Hindlimb muscle (tissue), 1 donor: ENCODE measurements at regions not wholly inside any gene's neighbourhood (a gene's known extent, or its start where the extent isn't known, plus 50 kb on each side); places are given as distances from the start of the nearest gene placed in this dataset.
"Not testable (repeated sequence)": the region's sequence is repeated elsewhere in the genome, so short reads cannot be mapped to it uniquely, and the experiment has no call there.

Source experiments
- DNase-seq: peaks from one replicate; pipeline ENCODE4 v3.0.0-alpha.2; 2013

DNA sequence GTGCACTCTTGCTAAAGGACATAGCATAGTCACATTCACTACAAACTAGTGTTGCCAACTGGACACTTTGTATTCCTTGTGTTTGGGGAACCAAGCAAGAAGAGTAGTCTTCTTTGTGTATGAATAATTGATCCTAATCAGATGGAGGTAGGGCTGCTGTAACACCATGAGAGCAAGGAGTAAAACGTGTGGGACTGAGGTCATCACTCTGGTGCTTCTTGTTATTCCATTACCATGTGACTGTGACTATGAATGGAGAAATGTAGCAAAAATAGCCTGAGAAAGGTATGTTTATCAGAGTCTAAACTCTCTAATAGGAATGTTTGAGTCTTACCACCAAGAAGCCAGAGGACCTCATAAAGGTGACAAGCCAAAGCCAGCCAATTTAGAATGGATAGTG, 966.9 kb downstream of the TAF11L14 start:
- DNase-seq = no peak

DNA sequence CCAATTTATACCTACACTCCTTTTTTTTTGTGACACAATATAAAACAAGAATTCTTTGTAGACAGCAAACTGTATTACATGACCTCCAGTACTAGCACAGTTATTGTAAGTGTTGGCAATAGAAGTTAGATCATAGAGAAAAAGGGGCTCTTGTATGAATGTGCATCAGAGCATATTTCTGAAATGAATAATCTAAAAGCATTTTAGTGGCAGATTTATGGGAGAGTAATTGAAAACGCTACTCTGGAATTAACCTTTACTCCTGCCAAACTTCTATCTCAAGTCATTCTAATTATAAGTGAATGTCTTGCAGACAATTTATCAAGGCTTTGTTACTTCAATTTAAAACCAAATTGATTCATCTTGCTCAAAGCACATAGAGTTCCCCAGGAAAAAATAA, 968.1 kb downstream of the TAF11L14 start:
- DNase-seq = no peak

DNA sequence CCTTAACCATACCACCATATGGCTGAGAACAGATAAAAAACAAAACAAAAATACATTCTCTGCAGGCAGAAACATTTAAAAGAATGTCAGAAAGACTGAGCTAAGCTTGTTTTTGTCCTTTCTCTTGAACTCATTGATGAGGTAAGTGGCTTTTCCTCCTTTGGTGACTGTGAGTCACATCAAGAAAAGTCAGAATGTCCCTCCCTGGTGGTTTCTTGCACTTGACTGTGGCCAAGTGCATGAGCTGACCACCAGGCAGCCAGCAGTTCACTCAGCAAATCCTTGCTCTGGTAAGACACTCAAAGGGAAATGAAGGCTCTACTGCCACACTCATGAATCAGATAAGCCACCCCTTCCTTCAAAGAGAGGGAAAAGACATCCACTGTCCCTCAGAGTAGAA, 970.9 kb downstream of the TAF11L14 start:
- no peak for DNase-seq

DNA sequence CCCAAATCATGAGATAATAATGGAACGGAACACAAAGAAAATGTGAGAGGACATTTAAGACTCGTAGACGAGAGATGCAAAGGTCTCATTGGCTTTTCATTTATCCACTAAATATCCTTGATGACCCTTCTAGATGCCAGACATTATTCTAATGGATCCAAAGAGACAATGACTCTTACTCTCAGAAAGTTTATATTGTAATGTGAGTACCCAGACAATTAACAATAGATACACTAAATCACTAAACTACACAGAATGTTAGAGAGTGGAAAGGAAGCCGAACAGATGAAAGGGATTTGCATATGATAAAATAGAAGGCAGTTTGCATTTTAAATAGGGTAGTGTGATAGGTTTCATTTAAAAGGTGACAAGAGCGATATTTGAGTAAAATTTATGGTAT, 973.3 kb downstream of the TAF11L14 start:
- no peak for DNase-seq

DNA sequence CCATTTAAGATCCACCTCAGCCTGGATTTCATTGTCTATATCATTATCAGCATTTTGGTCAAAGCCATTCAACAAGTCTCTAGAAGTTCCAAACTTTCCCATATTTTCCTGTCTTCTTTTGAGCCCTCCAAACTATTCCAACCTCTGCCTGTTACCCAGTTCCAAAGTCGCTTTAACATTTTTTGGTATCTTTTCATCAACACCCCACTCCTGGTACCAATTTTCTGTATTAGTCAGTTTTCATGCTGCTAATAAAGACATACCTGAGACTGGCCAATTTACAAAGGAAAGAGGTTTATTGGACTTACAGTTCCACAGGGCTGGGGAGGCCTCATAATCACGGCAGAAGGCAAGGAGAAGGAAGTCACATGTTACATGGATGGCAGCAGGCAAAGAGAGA, 982.9 kb downstream of the TAF11L14 start:
- DNase-seq = not testable (repeated sequence)

DNA sequence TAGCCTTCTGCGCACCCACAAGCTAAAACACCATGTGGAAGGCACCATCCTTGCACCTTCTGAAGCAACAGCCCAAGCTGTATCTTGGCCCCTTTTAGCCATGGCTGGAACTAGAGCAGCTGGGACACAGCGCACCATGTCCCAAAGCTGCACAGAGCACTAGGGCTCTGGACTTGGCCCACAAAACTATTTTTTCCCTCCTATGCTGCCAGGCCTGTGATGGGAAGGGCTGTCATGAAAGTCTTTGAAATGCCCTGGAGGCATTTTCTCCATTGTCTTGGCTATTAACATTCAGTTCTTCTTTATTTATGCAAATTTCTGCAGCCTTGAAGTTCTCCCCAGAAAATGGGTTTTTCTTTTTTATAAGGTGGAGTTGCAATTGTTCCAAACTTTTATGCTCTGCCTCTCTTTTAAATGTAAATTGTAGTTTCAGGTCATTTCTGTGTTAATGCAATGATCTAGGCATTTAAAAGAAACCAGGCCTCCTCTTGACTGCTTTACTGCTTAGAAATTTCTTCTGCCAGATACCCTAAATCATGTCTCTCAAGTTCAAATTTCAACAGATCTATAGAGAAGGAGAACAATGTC, 996.3 kb downstream of the TAF11L14 start:
- DNase-seq = no peak

DNA sequence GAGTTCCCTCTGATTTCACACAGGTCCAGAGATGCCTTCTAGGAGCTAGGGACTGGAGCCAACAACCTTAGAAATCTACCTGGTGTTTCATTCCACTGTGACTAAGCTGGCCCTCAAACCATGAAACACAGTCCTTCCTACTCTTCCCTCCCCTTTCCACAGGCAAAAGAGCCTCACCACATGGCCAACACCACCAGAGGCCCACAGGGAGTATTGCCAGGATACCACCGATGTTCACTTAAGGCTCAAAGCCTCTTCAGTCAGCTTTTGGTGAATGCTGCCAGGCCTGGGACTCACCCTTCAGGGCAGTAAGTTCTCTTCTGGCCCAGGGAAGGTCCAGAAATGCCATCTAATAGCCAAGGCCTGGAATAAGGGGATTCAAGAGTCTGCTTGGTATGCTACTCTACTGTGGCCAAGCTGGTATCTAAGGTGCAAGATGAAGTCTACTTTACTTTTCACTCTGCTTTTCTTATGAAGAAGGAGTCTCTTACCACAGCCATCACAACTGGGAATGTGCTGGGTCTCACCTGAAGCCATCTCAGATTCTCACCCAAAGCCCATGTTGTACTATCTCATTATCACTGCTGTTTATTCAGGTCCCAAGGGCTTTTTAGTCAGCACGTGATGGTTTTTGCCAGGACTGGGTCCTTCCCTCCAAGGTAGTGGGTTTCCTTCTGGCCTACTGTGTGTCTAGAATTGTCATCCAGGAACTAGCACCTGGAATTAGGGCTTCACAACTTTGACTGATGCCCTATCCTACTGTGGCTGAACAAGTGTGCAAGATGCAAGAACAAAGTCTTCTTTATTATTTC, 1018.4 kb downstream of the TAF11L14 start:
- no peak for DNase-seq

DNA sequence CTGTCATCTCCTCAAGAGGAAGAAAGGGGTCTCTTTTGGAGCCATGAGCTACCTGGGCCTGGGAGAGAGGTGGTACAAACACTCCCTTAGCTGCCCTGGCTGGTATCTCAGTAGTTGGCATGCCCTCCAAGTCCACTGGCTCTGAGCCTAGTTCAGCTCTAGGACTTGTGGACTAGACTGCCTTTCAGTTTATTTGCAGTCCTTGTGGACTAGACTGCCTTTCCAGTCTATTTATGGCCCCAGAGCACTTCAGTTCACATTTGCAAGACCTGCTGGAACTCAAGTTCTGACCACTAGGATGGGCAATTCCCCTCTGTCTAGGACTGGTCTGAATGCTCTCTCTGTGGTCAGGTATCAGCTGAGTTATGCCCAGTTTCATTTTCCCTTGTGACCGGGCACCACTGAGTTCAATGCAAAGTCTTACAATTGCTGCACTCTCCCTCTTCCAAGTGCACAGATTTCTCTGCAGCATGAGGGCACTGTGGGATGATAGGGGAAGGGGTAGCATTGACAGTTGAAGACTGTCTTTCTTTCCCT, 1019.0 kb downstream of the TAF11L14 start:
- no peak for DNase-seq

DNA sequence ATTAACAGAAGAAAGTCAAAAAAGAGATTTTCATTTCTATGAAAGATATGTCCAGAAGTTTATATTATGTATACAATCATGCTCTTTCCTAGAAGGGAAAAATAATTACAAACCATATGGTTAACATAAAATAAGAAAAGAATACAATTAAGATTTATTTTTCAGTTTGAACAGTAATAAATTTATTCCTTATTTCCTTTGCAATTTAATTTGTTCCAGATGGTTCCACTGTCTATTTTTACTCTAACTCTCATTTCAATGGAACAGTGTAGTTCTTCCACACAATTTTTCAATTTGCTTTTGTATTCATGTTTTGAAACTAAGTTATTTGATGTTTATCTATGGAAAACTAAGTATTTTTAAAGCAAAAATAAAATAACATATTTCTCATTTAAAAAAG, 1026.3 kb downstream of the TAF11L14 start:
- no peak for DNase-seq

DNA sequence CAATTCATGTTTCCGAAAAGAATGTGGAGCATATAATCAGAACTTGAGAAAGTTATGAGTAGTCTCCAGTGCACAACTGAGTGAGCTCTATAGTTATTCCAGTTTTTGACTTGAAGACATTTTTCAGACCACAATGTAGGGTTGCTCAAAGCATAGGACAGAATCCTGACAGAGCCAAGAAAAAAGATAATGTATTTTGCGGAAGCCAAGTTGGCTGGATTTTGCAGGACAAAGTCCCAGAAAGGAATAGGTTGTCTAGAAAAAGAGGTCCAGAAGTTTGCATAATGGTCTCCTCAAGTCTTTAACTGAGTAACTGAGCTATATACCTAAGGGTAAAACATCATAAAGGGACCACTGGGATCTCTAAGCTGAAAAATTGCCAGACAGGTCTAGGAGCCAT, 1028.0 kb downstream of the TAF11L14 start:
- peak; percentile 29 for DNase-seq

DNA sequence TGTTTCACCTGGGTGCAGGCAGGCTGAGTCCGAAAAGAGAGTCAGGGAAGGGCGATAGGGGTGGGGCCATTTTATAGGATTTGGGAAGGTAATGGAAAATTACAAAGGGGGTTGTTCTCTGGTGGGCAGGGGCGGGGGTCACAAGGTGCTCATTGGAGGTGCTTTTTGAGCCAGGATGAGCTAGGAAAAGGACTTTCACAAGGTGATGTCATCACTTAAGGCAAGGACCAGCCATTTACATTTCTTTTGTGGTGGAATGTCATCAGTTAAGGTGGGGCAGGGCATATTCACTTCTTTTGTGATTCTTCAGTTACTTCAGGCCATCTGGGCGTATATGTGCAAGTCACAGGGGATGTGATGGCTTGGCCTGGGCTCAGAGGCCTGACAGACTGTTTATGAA, 1040.0 kb downstream of the TAF11L14 start:
- not testable (repeated sequence) for DNase-seq

DNA sequence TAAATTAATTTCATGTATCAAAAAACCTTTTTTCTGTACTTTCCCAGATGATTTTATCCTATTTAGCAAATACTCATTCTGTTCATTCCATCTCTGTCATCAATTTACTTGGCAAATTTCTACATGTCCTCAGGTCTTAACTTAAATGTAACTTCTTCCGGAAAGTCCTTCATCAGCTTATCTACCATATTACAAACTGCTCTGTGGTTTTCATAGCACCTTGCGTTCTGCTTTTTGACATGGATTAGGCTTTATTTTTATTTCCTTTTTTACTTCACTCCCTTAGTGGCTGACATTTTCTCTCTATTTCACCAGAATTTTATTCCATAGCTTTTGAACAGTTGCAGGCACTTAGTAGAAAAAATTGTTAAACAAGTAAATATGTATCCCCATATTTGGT, 1040.8 kb downstream of the TAF11L14 start:
- DNase-seq = no peak

DNA sequence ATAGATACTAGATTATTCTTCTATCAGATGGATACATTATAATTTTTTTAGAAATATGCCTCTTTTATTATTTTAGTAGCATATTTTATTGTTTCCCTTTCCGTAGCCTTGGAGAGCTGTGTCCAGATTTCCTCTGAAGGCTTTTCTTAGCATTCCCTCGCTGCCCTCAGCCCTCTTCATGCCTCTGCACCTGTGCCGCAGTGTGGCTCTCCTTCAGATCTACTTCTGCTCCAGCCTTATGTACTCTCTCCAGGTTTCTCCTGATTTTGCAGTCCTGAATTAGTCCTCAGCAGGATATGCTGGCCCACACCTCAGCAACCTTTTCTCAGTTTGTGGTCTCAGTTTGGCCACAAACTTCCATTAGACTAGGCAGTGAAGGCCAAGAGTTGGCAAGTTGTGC, 1052.0 kb downstream of the TAF11L14 start:
- DNase-seq = no peak

DNA sequence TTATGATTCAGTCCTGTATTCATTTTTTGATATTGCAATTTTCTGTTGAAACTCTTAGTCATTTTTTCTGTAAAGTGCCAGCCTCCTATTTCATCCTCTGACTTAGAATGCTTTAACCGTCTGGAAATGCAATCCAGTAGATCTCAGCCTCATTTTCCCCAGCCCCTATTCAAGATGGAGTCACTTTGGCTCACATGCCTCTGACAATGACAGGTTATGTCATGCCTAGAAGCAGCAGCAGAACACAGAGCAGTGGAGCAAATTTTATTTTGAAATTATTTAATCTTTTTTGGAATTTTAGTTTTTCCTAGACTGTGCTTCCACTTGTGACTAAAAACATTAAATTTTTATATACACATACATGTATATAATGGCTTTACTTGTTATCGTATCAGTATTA, 1053.2 kb downstream of the TAF11L14 start:
- no peak for DNase-seq

DNA sequence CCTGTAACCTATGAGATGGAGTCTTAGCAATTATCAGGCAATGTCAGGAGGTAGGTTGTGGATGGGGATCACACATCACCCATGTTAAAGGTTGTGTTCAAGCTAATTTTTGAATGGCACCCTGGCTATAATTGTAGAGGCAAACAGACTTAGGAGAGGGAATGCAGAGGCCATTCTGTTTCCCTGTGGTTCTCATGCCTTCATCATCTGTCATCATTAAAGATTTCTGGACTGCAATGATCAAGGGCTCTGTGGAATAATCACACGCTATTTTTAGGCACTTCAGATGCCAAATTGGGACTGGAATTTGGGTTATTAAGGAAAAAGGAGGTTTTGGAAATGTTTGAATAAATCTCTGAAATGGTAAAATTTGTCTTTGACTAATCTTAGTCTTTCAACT, 1065.4 kb downstream of the TAF11L14 start:
- no peak for DNase-seq

DNA sequence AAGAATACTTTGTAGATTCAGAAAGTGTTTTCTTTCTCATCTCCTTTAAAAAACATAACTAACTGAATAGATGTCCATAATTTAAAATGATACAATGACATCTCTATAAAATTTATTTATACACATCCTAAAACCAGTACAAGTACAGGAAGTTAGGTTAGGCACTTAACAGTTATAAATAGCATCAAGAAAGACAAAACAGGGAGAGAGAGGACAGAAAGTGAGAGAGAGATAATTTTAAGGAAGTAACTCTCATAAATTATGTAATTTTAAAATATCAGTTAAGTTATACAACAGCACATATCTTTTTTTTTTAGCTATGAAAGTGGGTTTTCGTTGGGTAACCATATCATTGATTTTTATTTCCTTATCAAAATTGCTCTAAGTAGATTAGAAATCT, 1068.6 kb downstream of the TAF11L14 start:
- DNase-seq = no peak

DNA sequence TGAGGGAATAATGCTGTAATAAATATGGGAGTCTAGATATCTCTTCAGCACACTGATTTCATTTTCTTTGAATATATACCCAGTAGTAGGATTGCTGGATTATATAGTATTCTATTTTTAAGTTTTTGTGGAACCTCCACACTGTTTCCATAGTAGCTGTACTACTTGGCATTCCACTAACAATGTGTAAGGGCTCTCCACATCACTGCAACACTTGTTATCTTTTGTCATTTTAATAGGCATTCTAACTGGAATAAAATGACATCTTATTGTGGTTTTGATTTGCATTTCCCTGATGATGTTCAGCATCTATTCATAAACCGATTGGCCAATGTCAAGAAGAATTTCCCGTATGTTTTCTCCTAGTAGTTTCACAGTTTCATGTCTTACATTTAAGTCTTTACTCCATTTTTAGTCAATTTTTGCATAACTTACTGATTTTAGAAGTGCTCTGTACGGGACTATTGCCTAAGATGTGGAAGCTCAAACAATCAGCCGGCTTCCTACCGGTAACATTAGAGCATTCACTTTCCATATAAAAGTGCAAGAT, 1078.8 kb downstream of the TAF11L14 start:
- DNase-seq = no peak

DNA sequence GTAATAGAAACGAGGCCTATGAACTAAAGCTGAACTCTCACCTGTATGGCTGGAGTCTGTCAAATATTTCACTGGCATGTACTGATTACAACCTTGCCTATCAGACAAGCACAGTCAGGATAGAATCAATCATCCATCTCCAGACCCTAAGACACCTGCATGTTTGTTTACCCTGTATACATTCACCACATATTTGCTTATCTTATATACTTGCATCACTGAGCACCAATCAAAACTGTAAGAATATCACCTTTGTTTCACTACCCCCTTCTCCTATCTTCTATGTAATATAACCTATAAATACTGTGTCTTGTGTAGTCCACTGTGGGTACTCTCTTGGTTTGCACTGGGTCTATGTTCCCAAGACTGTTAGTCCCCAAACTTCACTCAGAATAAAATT, 1085.7 kb downstream of the TAF11L14 start:
- DNase-seq = no peak

DNA sequence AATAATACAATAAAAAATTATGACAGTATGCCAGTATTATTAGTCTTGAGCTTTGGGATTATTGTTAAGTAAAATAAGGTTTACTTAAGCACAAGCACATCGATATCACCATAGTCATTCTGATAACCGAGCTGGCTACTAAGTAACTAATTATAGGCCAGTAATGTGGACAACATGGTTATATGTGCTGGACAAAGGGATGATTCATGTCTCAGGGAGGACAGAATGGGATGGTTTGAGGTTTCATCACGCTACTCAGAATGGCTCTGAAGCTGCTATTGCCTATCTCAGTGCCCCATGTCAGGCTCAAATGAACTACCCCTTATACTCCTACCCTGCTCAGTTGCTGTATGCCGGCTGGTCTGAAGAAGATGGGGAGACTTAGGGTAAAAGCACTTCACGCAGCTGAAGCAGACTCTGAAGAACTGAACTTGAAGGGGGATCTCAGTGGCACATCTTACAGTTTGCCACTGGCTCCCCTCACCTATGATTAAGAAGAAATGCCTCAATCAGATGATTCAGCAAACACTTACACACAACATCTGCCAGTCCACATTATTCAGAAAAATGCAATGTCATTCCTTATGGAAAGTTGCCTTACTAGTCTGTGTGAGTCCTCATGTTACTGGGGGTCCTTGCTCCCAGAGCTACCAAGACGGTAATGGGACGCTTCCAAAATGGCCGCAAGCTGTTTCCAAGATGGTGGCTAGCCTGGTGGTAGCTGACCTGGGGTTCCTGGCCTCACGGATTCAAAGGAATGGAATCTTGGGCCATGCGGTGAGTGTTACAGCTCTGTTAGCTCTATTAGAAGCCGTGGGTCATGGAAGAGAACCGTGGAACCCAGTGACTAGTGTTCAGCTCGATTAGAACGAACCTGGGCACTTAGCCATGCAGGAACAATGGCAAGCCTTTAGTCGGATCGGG, 1098.6 kb downstream of the TAF11L14 start:
- DNase-seq = no peak

DNA sequence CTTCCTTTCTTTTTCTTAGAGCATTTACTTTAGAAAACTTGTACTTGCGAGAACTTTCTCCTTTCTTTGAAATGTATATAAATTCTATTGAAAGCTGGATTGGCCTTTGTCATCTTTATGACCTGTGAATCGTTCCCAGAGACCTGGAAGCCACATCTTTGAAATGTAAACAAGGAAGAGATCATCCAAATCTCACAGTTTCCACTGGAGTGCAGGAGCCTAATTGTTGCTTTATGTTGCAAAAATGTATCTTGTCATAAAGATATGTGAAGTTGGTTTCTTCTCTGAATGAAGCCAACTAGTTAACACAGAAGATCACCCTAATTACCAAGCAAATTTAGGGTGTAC, 1101.8 kb downstream of the TAF11L14 start:
- DNase-seq = no peak

DNA sequence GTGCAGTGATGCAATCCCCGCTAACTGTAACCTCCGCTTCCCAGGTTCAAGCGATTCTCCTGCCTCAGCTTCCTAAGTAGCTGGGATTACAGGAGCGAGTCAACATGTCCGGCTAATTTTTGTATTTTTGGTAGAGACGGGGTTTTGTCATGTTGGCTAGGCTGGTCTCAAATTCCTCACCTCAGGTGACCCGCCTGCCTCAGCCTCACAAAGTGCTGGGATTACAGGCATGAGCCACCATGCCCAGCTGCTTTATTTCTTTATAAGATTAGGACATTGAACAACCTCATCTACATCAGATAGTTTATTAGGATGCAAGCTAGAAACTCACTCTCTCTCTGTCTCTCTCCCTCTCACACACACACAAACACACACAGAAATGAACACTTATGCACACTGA, 1102.5 kb downstream of the TAF11L14 start:
- DNase-seq = not testable (repeated sequence)

DNA sequence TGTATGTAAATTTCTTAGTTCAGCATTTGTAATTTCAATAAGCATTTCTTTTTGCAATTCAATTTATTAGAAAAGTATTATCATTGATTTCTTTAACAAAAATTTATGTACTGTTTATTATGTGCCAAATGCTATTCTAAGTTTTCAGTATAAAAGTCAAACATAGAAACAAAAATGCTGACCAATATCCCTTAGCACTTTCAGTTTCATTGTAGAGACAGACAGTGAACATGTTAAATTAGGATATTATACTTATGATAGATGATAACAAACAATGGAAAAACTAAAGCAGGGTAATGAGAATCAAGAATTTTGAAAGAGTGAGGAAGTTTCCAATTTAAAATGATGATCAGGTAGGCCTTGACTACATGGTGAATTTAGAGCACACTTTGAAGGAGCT, 1106.0 kb downstream of the TAF11L14 start:
- no peak for DNase-seq

DNA sequence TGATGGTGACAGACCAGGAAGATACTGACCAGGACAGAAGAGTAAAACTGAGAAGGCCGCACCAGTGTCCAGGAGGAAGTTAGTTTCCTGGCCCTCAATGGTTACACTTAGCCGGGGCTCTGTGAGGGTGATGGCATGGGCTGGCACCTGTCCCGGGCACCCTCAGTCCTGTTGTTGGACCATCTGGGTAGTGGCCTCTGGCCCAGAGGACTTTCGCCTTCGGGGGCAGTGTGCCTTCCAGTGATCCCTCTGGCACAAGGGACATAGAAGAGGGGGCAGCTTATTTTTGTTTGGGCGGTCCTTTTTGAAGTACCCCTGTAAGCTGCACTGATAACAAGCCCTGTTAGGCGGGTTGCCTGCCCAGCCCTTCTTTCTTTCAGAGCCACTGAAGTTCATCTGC, 1108.6 kb downstream of the TAF11L14 start:
- DNase-seq = no peak
